Activated CD4-positive, alpha-beta memory T cell treated with anti-CD3 and anti-CD28 coated beads, Interleukin-2, amount 10 ng/mL, durations not matched to agents 7 days and 5 days (primary cell): ENCODE measurements at regions not wholly inside any gene's neighbourhood (a gene's known extent, or its start where the extent isn't known, plus 50 kb on each side); places are given as distances from the start of the nearest gene placed in this dataset.
"Not testable (repeated sequence)": the region's sequence is repeated elsewhere in the genome, so short reads cannot be mapped to it uniquely, and the experiment has no call there.

Source experiments
- CTCF ChIA-PET: fragments of 350-600 bp; sonication (Branson Sonifier 250); formaldehyde crosslinking; loops from one replicate; lab custom pipeline; 2021; ENCODE audit warnings: antibody characterized with exemption, inconsistent platforms; lab: Charles Lee
- POLR2A ChIA-PET: fragments of 350-600 bp; sonication (Branson Sonifier 250); formaldehyde crosslinking; loops from one replicate; lab custom pipeline; 2021; ENCODE audit warnings: antibody characterized with exemption; lab: Charles Lee
- DNase-seq: peaks from one replicate; pipeline ENCODE4 v3.0.0-alpha.2; 2020
- H3K27ac Mint-ChIP-seq: one replicate; pipeline ENCODE4 v1.8.0; 2021; ENCODE audit warnings: mild to moderate bottlenecking, mixed read lengths
- H3K27me3 Mint-ChIP-seq: one replicate; pipeline ENCODE4 v1.8.0; 2021; ENCODE audit warnings: mixed read lengths
- H3K36me3 Mint-ChIP-seq: one replicate; pipeline ENCODE4 v1.8.0; 2021; ENCODE audit warnings: low read depth, mixed read lengths
- H3K4me1 Mint-ChIP-seq: one replicate; pipeline ENCODE4 v1.8.0; 2021; ENCODE audit warnings: mixed read lengths
- H3K4me3 Mint-ChIP-seq: one replicate; pipeline ENCODE4 v1.8.0; 2021; ENCODE audit warnings: mild to moderate bottlenecking, mixed read lengths
- H3K9me3 Mint-ChIP-seq: one replicate; pipeline ENCODE4 v1.8.0; 2021; ENCODE audit warnings: mixed read lengths

DNA sequence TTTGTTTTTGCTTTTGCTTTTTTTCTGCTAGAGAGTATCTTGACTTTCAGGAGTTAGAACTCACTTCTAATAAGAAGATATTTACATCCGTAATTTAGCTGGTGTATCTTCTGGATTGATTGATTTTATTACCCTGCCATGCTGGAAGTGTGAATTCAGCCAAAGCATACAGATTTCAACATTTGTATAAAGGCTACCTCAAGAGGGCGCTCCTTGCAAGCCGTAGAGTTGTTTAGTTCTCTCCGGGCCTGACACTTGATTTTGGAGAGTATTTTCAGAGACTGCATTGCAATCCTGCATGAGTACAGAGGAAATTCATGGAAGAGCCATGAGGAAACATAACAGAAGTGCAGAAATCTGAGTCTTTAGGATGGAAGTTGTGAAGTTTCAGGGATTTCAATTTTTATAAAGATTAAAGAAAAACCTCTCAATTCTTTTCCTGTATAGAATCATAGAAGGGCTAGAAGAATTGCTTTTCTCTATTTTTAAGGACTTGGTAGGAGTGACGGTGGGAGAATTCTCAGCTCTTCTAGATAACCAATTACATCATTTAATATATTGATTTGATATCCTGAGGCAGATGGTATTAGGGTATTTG, 66.7 kb upstream of the TIAM2 start:
- CTCF ChIA-PET: interaction anchor here (0.7 to 7.9 kb wide), 24 partner anchors 9 to 396 kb away, joined by 3 to 110 read pairs (median 4); no protein-coding TSS in a partner anchor
- H3K27me3 Mint-ChIP-seq: no peaks in the 10 kb centered on the region

DNA sequence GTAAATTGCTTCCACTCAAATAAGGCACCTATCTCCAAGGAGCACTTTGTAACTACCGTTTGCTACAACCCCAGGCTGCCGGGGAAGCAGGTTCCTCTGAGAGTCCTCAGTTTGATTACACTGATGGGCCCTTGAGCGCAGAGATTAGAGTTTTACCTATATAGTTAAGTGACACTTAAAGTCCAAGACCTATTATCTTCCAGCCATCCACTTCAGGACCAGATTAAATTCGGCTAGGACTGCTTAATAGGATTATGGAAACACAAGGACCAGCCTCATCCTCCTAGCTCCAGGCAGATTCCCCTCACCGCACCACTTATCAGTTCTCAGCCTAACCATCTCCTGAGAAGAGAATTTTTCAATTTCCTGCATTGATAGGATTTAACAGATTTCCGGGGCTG, 64.7 kb upstream of the TIAM2 start:
- H3K4me3 Mint-ChIP-seq: no peak overlapping the region
- POLR2A ChIA-PET: interaction anchor here (1.4 kb wide), 1 partner anchor 243 kb away, joined by 3 read pairs; no protein-coding TSS in a partner anchor
- DNase-seq: no peak
- CTCF ChIA-PET: interaction anchor here (0.5 to 7.9 kb wide), 5 partner anchors 8 to 255 kb away, joined by 4 to 110 read pairs (median 13); no protein-coding TSS in a partner anchor
- H3K4me1 Mint-ChIP-seq: peaks cover 7% of the 10 kb centered on the region
- no peaks in the 10 kb centered on the region for H3K27me3 Mint-ChIP-seq
- no peaks in the 10 kb centered on the region for H3K36me3 Mint-ChIP-seq
- no peak overlapping the region for H3K27ac Mint-ChIP-seq
- no peaks in the 10 kb centered on the region for H3K9me3 Mint-ChIP-seq

More for the DNA sequence above, 66.7 kb upstream of the TIAM2 start:
- Mint-ChIP-seq H3K27ac (no peak overlapping the region), H3K4me1 (peaks cover 7% of the 10 kb centered on the region), H3K9me3 (no peaks in the 10 kb centered on the region), H3K4me3 (no peak overlapping the region), H3K36me3 (no peaks in the 10 kb centered on the region)
- POLR2A ChIA-PET: interaction anchor here (1.2 kb wide), 1 partner anchor 21 kb away, joined by 3 read pairs; no protein-coding TSS in a partner anchor
- DNase-seq: peak; percentile 69

DNA sequence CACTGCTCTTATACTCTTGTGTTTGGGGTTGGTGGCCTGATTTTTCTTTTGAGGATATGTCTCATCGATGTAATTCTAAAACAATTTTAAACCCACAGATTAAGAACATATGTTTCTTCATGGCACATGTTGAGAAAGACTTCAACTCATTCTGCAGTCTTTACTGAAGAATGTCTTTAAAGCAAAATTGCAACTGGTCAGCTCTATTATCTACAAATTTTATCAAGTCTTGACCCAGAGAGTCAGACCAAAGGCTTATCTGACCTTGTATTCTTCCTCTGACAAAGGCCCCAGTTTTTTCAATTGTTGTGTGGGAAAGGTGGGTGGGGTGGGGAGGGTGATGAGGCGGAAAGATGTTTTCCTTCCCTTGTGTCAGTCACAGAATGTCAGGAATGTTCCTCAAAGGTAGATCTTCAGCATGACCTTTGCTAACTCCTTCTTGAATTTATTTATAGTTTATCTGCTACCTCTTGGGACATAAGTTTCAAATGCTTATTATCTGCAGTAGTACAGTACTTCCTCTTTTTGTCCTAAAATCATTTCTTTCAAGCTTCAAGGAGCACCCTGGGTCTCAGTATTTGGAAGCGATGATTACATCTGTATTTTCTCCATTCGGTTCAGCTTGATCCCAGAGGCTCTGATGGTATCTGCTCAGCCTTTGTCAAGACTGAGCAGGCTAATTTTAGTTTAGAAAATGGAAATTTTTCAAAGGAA, 63.2 kb upstream of the TIAM2 start:
- CTCF ChIA-PET: interaction anchor here (0.6 to 7.9 kb wide), 7 partner anchors 12 to 326 kb away, joined by 3 to 75 read pairs (median 3); no protein-coding TSS in a partner anchor
- peaks cover 7% of the 10 kb centered on the region for H3K4me1 Mint-ChIP-seq

DNA sequence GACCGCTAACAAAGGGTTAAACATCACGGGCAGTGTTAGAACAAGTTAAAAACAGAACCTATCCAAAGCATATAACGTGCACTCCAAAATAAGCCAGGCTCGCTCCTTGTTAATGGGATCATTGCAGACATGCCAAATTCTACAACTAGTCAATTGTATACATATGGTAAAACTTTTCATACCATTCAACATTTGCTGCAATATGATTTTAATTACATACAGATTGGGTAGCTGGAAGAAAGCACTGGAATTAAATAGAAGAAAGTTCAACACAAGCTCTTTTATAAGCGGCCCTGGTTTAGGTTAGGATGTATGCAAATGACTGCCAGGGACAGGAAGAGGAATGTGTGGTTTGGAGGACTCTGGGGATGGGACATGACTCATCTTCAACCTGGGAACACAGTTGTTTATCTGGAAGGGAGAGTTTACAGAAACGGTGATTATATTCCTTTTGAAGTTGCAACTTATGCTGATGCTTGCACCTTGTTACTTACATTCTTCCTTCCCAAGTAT, 62.5 kb upstream of the TIAM2 start:
- ChIA-PET POLR2A (no interaction called here), CTCF (interaction anchor here (0.9 to 1.1 kb wide), 2 partner anchors 245 to 246 kb away, joined by 3 to 5 read pairs; no protein-coding TSS in a partner anchor)
- no peaks in the 10 kb centered on the region for H3K36me3 Mint-ChIP-seq
- DNase-seq: no peak
- H3K27me3 Mint-ChIP-seq: no peaks in the 10 kb centered on the region
- H3K9me3 Mint-ChIP-seq: no peaks in the 10 kb centered on the region
- H3K4me3 Mint-ChIP-seq: no peak overlapping the region
- peaks cover 7% of the 10 kb centered on the region for H3K4me1 Mint-ChIP-seq
- no peak overlapping the region for H3K27ac Mint-ChIP-seq

More for the DNA sequence above, 63.2 kb upstream of the TIAM2 start:
- Mint-ChIP-seq H3K4me3 (no peak overlapping the region), H3K9me3 (no peaks in the 10 kb centered on the region), H3K36me3 (no peaks in the 10 kb centered on the region), H3K27ac (no peak overlapping the region), H3K27me3 (no peaks in the 10 kb centered on the region)
- no peak for DNase-seq
- POLR2A ChIA-PET: no interaction called here

DNA sequence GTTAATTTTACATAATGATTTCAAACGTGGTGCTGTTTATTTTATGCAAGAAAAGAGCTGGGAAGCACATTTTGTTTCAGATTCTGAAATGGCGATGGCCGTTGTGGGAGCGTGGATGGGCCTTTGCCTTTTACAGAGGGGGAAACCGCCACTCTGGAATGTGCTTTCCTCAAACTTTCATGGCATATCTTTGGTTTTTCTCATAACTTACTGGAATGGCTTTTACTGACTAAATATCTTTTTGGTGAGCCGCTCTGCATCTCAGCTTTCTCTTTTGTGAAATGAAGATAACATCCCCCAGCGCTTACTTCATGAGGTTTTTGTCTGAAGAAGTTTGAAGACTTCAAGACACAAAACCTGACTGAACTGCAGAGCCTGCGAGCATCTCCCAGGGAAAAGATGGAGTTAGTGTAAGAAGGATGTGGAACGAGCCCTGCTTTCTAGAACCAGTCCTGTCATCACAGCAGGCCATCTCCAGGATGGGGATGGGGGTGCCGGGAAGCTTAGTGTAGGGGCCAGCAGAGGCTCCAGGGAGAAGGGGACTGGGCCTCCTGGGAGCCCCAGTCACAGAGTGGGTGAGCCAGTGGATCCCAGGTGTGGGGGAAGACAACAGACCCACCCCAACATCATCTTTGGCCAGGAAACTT, 61.8 kb upstream of the TIAM2 start:
- H3K9me3 Mint-ChIP-seq: no peaks in the 10 kb centered on the region
- H3K27ac Mint-ChIP-seq: no peak overlapping the region
- POLR2A ChIA-PET: no interaction called here
- H3K4me3 Mint-ChIP-seq: no peak overlapping the region
- H3K36me3 Mint-ChIP-seq: no peaks in the 10 kb centered on the region
- H3K27me3 Mint-ChIP-seq: no peaks in the 10 kb centered on the region
- no peak for DNase-seq
- peaks cover 7% of the 10 kb centered on the region for H3K4me1 Mint-ChIP-seq
- CTCF ChIA-PET: interaction anchor here (0.6 to 0.9 kb wide), 3 partner anchors 239 to 290 kb away, joined by 3 to 5 read pairs (median 3); no protein-coding TSS in a partner anchor

DNA sequence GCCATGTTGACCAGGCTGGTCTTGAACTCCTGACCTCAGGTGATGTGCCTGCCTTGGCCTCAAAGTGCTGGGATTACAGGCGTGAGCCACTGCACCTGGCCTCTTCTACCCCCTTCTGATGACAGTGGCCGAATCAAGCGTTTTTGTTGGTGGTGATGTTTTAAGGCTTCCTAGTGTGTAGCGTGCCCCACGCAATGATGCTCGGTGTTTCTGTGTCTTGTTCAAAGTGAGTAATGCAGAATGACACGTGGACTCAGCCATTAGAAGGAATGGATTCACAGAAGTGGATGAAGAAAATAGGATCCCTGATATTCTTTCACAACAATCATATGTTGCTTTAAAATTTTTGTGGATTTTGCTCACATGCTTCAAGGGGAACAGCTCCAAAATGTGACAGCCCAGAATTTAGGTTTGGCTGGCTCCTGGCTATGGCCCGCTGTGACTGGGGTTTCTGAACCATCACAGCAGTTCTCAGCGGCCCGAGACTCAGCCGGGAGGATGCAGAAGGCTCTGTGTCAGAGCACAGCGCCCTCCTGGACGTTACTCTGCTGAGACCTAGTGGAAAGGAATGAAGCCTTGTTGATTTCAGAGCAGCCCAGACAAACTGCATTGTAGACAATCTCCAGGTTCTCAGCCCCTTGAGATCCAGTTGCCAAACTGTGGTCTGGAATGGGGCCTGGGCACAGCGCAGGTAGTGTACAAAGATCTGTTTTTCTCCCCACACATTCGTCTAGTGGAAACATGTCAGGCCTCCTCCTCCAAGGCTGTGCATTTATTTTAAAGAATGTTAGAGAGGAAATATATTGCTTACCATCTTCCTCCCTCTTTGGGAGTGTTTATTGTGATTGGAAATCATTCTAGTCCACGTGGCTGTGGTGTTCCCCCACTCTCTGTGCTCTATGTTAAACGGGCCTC, 57.6 kb upstream of the TIAM2 start:
- no peaks in the 10 kb centered on the region for H3K36me3 Mint-ChIP-seq
- H3K9me3 Mint-ChIP-seq: no peaks in the 10 kb centered on the region
- H3K4me3 Mint-ChIP-seq: no peak overlapping the region
- H3K27me3 Mint-ChIP-seq: no peaks in the 10 kb centered on the region
- H3K4me1 Mint-ChIP-seq: peaks cover 3% of the 10 kb centered on the region
- H3K27ac Mint-ChIP-seq: no peak overlapping the region
- ChIA-PET POLR2A (no interaction called here), CTCF (no interaction called here)
- DNase-seq: no peak

DNA sequence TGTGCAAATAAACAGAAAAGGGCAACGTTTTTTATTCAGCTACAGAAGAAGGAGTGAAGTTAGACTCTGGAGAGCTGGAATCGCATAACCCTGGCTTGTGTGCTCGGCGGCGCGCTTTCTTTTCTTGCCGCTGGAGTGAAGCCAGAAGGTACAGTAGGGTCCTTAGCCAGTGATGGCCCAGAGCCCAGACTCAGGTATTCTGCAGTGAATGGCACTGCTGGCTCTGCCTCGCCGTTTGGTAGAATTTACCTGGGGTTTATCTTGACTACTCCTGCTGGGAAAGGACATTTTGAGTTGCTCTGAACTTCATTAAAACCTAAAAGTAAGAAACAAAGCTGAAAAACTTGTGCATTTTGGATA, 56.9 kb upstream of the TIAM2 start:
- CTCF ChIA-PET: no interaction called here
- Mint-ChIP-seq H3K4me1 (no peaks in the 10 kb centered on the region), H3K4me3 (no peak overlapping the region), H3K36me3 (no peaks in the 10 kb centered on the region), H3K27ac (no peak overlapping the region), H3K27me3 (no peaks in the 10 kb centered on the region), H3K9me3 (no peaks in the 10 kb centered on the region)
- no peak for DNase-seq
- POLR2A ChIA-PET: no interaction called here

DNA sequence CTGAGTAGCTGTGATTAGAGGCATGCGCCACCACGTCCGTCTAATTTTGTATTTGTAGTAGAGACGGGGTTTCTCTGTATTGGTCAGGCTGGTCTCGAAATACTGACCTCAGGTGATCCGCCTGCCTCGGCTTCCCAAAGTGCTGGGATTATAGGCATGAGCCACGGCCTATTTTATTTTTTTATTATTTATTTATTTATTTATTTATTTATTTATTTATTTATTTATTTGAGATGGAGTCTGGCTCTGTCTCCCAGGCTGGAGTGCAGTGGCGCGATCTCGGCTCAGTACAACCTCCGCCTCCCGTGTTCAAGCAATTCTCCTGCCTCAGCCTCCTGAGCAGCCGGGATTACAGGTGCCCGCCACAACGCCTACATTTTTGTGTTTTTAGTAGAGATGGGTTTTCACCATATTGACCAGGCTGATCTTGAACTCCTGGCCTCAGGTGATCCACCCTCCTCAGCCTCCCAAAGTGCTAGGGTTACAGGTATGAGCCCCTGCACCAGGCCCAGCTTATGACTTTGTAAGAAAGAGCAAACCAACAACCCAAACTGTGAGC, 56.3 kb upstream of the TIAM2 start:
- CTCF ChIA-PET: interaction anchor here (0.6 kb wide), 1 partner anchor 9 kb away, joined by 4 read pairs; no protein-coding TSS in a partner anchor
- DNase-seq, H3K27ac Mint-ChIP-seq, H3K36me3 Mint-ChIP-seq, POLR2A ChIA-PET, H3K4me3 Mint-ChIP-seq, H3K27me3 Mint-ChIP-seq, H3K4me1 Mint-ChIP-seq, H3K9me3 Mint-ChIP-seq: not testable (repeated sequence)

DNA sequence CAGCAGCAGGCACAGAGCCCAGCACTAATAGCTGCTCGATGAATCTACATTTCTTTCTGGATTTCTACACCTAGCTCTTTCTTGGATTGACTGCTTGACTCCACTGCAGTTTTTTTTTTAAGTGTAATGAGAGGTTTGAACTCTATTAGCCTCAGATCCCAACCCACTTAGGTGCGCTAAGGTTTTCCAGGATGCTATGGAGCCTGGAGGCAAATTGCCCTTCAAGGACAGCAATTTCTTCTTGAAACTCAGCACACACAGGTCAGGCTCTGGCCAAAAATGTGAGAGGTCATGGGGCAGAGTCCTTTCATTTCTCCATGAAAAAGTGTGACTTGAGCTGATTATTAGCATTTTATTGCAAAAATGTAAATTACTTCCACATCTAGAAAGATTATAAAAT, 52.3 kb upstream of the TIAM2 start:
- POLR2A ChIA-PET: no interaction called here

DNA sequence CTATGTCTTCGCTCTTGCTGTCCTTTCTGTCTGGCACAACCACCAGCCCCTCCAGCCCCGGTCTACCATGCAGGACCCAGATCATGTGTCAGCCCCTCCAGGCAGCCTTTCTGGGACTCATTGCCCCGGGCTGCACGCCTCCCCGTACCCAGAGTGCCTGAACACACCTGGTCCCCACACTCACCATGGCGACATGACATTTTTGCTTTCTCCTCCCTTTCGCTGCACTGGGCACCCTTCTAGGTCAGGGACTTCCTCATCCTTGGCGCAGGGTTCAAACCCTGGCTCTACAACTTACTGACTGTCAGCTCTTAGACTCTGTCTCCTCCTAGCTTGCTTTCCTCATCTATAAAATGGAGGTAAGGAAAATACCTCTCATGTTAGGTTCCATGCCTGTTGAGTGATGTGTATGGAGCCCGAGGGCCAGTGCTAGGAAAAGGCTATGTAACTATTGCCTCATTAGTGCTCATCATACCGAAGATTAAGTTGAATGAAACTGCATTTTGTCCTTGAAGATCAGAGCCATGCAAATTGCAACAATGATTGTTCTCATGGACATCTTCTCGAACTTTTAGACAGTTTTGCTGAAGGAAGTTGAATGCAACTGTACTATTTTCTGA, 49.7 kb upstream of the TIAM2 start:
- H3K27ac Mint-ChIP-seq: no peak overlapping the region
- H3K4me1 Mint-ChIP-seq: no peaks in the 10 kb centered on the region
- H3K27me3 Mint-ChIP-seq: no peaks in the 10 kb centered on the region
- peaks cover 11% of the 10 kb centered on the region for H3K36me3 Mint-ChIP-seq
- ChIA-PET CTCF (no interaction called here), POLR2A (no interaction called here)
- no peak for DNase-seq
- H3K4me3 Mint-ChIP-seq: no peak overlapping the region
- no peaks in the 10 kb centered on the region for H3K9me3 Mint-ChIP-seq

More for the DNA sequence above, 52.3 kb upstream of the TIAM2 start:
- Mint-ChIP-seq H3K27me3 (no peaks in the 10 kb centered on the region), H3K27ac (no peak overlapping the region), H3K36me3 (peaks cover 3% of the 10 kb centered on the region), H3K4me1 (no peaks in the 10 kb centered on the region), H3K9me3 (no peaks in the 10 kb centered on the region), H3K4me3 (no peak overlapping the region)
- CTCF ChIA-PET: interaction anchor here (0.9 to 1.7 kb wide), 2 partner anchors 11 to 15 kb away, joined by 3 read pairs; no protein-coding TSS in a partner anchor
- DNase-seq: no peak
